IPS-20b (cell line): ENCODE measurements at regions not wholly inside any gene's neighbourhood (a gene's known extent, or its start where the extent isn't known, plus 50 kb on each side); places are given as distances from the start of the nearest gene placed in this dataset.

Experiments used
- H3K27ac ChIP-seq: one replicate; pipeline ENCODE4 v1.5.1; 2013; ENCODE audit warnings: low read length
- H3K27me3 ChIP-seq: 2 replicates; pipeline ENCODE4 v1.6.1; 2013; ENCODE audit warnings: mild to moderate bottlenecking, low read length, inconsistent platforms; ENCODE audit not compliant: insufficient read depth
- H3K36me3 ChIP-seq: 2 replicates; pipeline ENCODE4 v1.6.1; 2013; ENCODE audit warnings: low read depth, mild to moderate bottlenecking, inconsistent platforms, low read length, moderate library complexity; ENCODE audit not compliant: insufficient read depth
- H3K4me1 ChIP-seq: 2 replicates; pipeline ENCODE4 v1.6.1; 2013; ENCODE audit warnings: mild to moderate bottlenecking, control low read depth, inconsistent platforms, low read length, moderate library complexity; ENCODE audit not compliant: insufficient read depth
- H3K4me3 ChIP-seq: 2 replicates; pipeline ENCODE4 v1.5.1; 2013; ENCODE audit warnings: mild to moderate bottlenecking, low read length, inconsistent platforms
- H3K9ac ChIP-seq: 2 replicates; pipeline ENCODE4 v1.6.1; 2013; ENCODE audit warnings: low read depth, mild to moderate bottlenecking, inconsistent platforms, low read length, moderate library complexity
- H3K9me3 ChIP-seq: 2 replicates; pipeline ENCODE4 v1.6.1; 2013; ENCODE audit warnings: mild to moderate bottlenecking, low read depth, low read length, inconsistent platforms; ENCODE audit not compliant: insufficient read depth

DNA sequence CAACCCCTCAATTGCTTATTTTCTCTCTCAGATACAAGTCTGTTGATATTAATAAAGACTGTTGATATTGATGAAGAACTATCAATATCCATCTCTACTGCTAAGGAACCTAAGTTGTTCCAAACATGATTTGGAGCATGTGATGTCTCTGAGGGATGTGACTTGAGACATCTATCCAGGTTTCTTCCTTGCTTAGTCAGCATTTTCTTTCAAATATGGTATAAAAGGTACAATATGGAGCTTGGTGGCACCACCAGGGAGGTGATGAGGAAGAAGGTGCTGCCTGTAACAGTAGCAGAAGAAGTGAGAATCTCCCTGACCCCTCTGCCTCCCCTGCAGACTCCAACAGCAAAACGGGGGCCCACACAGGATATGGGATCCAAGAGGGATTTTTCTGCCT is 329.0 kb downstream of the MAF start:
- Histone ChIP-seq H3K36me3 (no peaks in the 10 kb centered on the region), H3K4me1 (peaks cover 5% of the 10 kb centered on the region; the same call in 1 of the 2 replicates), H3K27ac (no peak overlapping the region), H3K27me3 (no peaks in the 10 kb centered on the region), H3K4me3 (no peak overlapping the region), H3K9me3 (no peaks in the 10 kb centered on the region), H3K9ac (no peak overlapping the region)

DNA sequence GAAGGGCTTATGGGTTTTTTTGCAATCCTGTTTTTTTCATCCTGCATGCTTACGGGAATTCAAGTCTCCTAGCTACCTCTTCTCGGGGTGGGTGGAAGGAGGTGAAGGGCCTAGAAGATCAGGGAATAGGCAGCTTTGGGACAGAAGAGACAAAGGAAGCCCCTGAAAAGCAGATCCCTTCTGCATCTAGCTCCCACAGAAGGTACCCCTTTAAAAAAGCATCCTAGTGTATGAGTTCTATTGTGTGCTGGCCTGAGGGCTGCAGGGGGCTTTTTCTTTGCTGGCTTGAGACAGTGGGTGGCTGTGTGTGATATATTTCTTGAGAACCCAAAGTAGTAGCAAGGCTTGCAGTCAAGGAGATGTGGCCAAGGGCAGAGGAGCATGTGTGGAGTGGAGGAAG is 330.5 kb downstream of the MAF start:
- no peak overlapping the region for H3K4me3 ChIP-seq
- peaks cover 5% of the 10 kb centered on the region; the same call in 1 of the 2 replicates for H3K4me1 ChIP-seq
- H3K27ac ChIP-seq: no peak overlapping the region
- H3K27me3 ChIP-seq: no peaks in the 10 kb centered on the region
- H3K36me3 ChIP-seq: no peaks in the 10 kb centered on the region
- H3K9ac ChIP-seq: no peak overlapping the region
- no peaks in the 10 kb centered on the region for H3K9me3 ChIP-seq

DNA sequence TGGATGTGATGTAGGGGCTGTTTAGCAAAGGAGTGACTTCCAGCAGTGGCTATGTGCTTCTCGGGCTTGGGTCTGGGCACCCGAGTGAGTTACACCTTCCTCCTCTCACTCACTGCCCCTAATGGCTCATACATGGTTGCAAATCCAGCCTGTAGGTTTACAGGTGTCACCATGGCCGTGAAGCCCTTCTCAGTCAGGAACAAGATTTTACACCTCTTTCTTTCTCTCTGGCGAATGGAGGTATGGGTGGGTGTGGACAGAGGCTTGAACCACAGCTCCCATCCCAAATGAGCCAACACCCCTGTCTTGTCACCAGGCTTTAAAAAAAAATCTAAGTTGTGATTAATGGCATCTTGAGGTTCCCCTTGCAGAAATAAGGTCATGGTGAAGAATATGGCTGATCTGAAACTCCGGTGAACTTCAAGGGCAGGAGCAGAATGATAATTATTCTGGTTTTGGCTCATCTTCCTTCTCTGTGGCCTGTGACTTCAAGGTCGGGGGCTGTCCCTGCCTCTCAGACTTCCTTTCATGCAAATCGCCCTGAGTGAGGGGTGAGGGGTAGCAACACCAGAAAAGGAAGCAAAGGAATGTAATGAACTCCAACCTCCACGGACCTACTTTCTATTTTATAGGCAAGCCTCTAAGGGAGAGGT is 331.2 kb downstream of the MAF start:
- H3K27ac ChIP-seq: no peak overlapping the region
- H3K9me3 ChIP-seq: no peaks in the 10 kb centered on the region
- no peak overlapping the region for H3K4me3 ChIP-seq
- peaks cover 5% of the 10 kb centered on the region; the same call in 1 of the 2 replicates for H3K4me1 ChIP-seq
- no peaks in the 10 kb centered on the region for H3K36me3 ChIP-seq
- no peak overlapping the region for H3K9ac ChIP-seq
- no peaks in the 10 kb centered on the region for H3K27me3 ChIP-seq

DNA sequence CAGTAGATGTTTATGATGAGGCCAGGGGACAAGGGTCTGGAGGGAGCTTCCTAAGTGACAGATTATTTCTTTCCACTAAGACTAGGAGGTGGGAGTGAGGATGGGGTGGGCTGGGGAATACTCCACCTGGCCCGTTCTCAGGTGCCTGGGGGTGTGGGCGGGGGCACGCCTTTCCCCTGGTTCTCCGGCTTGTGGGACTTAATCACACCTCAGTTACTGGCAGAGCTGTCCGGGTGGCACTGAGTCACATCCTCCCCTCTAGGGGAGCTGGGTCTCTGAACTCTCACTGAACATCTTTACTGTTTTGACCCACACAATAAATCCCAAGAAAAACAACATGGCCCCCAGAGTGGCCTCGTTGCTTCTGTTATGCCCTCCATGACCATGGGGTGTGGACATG is 332.8 kb downstream of the MAF start:
- Histone ChIP-seq H3K4me1 (peaks cover 5% of the 10 kb centered on the region; the same call in 1 of the 2 replicates), H3K9ac (no peak overlapping the region), H3K27ac (no peak overlapping the region), H3K4me3 (no peak overlapping the region), H3K9me3 (no peaks in the 10 kb centered on the region), H3K36me3 (no peaks in the 10 kb centered on the region), H3K27me3 (no peaks in the 10 kb centered on the region)

DNA sequence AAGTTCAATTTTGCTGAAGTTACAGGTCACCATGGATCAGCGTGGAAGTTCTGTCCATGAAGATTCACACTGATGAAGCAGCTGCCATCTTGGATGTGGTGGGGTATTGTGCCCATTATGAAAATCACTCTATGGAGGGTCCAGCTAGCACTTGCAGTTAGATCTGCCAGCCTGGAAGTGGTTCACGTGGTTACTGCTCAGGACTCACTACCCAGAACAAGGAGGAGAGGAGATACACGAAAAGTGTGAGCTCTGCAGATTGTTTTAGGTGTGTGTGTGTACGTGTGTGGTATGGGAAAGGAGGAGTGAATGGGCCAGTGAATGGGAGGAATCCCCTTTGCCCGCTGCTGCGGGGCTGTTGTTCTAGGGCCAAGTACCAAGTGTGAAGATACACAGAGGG is 333.4 kb downstream of the MAF start:
- Histone ChIP-seq H3K4me1 (peaks cover 5% of the 10 kb centered on the region; the same call in 1 of the 2 replicates), H3K27ac (no peak overlapping the region), H3K9me3 (no peaks in the 10 kb centered on the region), H3K27me3 (no peaks in the 10 kb centered on the region), H3K9ac (no peak overlapping the region), H3K4me3 (no peak overlapping the region), H3K36me3 (no peaks in the 10 kb centered on the region)

DNA sequence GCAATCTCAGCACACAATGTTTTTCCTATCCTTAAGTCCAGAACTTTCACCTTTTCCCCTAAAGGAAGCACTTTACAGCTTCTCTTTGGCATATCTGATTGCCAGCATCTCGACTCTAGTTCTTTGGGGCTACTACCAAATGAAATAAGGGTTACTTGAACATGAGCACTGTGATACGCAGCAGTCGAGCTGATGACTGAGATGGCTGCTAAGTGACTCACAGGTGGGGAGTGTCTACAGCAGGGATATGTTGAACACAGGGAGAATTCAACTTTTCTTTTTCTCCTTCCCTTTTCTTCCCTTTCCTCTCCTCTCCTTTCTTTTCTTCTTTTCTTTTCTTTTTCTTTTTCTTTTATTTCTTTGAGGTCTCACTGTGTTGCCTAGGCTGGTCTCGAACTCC is 334.8 kb downstream of the MAF start:
- H3K9me3 ChIP-seq: no peaks in the 10 kb centered on the region
- H3K36me3 ChIP-seq: no peaks in the 10 kb centered on the region
- H3K27ac ChIP-seq: no peak overlapping the region
- no peak overlapping the region for H3K4me3 ChIP-seq
- no peak overlapping the region for H3K9ac ChIP-seq
- H3K4me1 ChIP-seq: peaks cover 5% of the 10 kb centered on the region; the same call in 1 of the 2 replicates
- no peaks in the 10 kb centered on the region for H3K27me3 ChIP-seq

DNA sequence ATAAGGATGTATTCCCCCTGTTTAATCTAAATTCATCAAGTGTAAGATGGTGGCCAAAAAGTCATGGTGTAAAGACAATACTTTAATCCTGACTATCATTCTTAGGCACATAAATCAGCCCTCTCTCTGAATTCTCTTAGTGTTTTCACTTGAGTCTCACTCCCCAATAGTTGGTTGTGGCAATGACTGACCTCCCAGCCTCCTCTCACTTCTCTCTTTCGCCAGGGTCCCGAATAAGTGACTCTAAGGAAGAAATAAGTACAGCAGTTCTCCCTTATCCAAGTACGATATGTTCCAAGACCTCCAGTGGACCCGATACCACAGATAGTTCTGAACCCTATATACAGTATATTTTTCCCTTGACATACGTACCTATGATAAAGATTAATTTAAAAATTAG is 335.3 kb downstream of the MAF start:
- Histone ChIP-seq H3K4me1 (peaks cover 5% of the 10 kb centered on the region; the same call in 1 of the 2 replicates), H3K4me3 (no peak overlapping the region), H3K27me3 (no peaks in the 10 kb centered on the region), H3K27ac (no peak overlapping the region), H3K9ac (no peak overlapping the region), H3K9me3 (no peaks in the 10 kb centered on the region), H3K36me3 (no peaks in the 10 kb centered on the region)

DNA sequence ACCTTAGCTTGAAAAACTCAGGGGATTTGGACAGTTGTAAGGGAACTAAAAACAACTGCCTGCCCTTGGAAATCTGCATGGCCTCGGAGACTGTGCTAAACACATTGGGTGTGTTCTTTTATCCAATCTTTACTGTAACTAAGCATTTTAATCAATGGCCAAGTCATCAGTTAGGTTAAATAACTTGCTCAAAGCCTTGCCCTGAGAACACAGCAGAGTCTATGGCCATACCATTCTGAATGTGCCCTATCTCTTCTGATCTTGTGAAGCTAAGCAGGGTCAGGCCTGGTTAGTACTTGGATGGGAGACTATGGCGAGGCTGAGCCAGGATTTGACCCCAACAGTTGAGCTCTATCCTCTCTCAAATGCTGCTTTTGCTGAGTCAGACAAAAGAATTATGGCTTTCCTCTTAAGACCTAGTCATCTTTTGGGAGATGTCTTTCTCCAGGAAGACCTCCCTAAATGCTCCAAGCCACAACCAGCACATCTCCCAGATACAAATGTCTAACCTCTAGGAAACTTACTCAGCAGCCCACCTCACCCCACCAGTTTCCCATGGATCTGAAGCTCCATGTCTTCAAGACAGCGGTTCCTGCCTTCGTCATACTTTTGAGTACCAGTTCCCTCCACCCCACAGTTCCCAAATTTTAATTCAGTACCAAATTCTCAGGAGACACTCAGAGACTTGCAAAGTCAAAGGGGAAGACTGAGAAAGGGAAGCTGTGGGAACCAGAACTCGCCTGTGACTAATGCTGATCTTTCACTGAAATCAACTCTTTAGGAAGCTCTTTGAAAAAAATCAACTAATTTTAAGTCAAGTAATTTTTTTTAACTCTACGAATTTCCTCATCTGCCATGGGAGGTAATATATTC is 336.1 kb downstream of the MAF start:
- Histone ChIP-seq H3K27ac (no peak overlapping the region), H3K4me1 (no peaks in the 10 kb centered on the region), H3K27me3 (no peaks in the 10 kb centered on the region), H3K4me3 (no peak overlapping the region), H3K36me3 (no peaks in the 10 kb centered on the region), H3K9ac (no peak overlapping the region), H3K9me3 (no peaks in the 10 kb centered on the region)

DNA sequence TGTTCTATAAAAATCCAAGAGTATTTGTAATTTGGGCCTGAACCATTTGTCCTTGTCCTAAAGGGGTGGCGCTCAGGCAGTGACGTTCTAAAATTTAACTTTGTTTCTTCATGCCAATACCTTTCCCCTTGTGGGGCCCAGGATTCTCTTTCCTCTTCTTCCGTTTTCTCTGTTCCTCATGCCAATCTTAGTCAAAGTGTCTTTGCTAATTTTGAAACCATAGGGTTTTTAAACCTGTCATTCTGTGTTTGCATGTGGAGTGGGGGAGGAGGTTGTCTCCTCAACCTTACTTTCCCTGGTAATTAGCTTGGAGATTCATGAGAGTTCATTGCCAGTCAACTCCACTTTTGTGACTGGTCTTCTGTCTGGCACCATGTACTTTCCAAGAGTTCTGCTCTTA is 337.1 kb downstream of the MAF start:
- Histone ChIP-seq H3K36me3 (no peaks in the 10 kb centered on the region), H3K9ac (no peak overlapping the region), H3K27ac (no peak overlapping the region), H3K27me3 (no peaks in the 10 kb centered on the region), H3K4me1 (no peaks in the 10 kb centered on the region), H3K4me3 (no peak overlapping the region), H3K9me3 (no peaks in the 10 kb centered on the region)
